ENCODE measurements at regions not wholly inside any gene's neighbourhood (a gene's known extent, or its start where the extent isn't known, plus 50 kb on each side); places are given as distances from the start of the nearest gene placed in this dataset.

DNA sequence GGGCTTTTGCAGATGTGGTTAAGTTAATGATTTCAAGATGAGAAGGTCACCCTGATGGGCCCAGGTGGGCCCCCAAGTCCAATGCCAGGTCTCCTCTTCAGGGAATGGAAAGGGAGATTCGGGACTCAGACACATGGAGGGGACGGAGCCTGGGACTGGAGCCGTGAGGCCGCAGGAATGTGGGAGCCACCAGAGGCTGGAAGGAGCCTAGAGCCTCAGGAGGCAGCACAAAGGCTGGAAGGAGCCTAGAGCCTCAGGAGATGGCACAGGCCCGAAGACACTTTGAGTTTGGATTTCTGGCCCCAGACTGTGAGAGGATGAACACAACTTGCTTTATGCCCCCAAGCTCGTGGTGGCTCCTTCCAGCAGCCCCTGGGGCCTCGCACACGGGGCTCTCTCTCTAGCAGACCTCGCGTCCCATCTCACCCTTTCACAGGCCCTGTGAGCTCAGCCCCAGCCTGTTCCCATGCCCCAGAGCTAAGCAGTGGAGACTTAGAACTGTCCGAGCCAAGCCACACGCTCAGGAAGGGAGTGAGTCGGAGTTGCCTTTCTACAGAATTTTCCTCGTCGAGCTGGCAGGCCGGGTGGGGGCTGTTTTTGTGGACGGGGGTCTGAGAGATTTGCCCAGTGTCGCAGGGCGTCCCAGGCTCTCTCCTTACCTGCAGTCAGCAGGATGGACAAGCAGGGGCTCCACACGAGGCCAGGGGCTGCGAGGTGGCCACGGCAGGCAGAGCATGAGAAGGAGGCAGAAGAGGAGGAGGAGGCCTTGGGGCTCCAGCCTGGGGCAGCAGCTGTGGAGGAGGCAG is 937.6 kb downstream of the BRD1 start:
- no peak for DNase-seq (ENCODE audit: low read depth)

DNA sequence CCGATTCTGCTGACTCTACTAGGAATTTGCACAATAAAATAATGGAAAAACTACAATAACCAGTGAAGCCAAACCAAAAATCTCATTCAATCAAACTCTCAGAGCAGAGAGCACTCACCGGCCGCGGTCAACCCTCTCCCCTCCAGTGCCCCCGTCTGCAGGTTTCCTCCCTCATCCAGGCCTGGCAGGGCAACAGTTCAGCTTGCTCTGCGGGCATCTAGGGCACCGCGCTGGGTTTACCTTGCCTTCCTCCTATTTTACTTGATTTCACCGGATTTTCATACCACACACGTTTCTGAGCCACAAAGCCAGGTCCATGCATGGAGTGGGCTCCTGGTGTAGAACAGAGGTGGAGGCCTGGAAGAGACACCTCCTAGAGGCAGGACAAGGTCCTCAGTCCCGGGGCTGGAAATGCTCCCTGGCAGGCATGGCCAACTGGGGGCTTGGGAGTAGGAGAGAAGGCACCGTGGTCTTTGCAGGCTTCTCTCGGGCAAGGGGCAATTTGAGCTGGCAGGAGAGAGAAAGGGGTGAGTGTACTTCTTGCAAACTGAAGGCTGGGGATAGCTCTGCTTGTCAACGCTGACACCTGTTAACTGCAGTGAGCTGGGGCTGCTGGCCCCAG is 938.4 kb downstream of the BRD1 start:
- DNase-seq (ENCODE audit: low read depth) = no peak

DNA sequence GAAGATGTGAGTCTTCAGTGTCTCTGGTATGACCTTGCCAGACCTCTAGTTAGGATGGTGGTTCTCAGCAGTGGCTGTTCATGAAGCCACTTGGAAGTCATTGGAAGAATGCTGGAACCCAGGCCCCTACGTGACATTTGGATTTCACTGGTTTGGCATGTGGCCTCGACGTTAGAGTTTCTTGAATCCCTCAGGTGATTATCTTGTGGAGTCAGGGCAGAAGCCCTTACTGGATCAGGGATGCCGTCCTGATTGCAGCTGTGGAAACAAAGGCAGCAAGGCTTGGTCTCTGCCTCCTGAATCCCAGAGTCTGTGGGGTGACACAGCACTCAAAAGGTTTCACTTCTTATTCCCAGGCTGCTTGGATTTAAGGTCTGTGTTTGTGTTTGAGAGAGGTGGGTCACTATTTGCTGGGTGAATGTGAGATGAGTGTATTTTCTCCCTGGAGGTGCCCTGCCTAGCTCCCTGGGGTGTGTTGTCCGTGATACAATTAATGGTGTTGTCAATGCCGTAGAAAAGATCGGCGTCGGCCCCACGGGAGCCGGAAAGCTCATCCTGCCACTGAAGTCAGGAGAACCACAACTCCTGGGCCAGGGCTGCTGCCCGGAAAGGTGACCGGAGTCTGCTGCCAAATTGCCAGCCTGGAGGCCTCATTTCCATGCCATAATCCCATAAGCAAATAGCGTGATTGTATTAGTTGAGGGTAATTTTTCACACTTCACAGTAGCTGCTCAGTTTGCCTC is 939.0 kb downstream of the BRD1 start:
- DNase-seq (ENCODE audit: low read depth) = no peak

DNA sequence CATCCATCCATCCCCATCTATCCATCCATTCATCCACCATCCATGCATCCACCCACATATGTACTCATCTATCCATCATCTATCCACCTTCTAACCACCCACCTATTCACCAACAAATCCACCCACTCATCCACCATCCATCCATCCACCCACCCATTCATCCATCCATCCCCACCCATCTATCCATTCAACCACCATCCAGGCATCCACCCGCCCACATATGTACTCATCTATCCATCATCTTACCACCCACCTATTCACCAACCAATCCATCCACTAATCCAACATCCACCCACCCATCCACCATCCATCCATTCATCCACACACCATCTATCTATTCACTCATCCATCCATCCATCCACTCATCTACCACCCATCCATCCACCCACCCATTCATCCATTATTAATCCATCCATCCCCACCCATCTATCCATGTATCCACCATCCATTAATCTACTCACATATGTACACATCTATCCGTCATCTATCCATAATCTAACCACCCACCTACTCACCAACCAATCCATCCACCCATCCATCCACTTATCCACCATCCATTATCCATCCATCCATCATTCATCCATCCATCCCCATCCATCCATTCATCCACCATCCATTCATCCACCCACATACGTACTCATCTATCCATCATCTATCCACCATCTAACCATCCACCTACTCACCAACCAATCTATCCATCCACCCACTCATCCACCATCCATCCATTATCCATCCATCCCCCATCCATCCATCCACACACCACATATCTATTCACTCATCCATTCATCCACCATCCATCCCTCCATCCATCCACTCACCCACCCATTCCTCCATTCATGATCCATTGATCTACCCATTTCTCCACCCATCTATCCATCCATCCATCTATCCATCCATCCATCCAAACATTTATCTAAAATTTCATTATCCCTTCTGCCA is 940.0 kb downstream of the BRD1 start:
- DNase-seq (ENCODE audit: low read depth) = no peak

DNA sequence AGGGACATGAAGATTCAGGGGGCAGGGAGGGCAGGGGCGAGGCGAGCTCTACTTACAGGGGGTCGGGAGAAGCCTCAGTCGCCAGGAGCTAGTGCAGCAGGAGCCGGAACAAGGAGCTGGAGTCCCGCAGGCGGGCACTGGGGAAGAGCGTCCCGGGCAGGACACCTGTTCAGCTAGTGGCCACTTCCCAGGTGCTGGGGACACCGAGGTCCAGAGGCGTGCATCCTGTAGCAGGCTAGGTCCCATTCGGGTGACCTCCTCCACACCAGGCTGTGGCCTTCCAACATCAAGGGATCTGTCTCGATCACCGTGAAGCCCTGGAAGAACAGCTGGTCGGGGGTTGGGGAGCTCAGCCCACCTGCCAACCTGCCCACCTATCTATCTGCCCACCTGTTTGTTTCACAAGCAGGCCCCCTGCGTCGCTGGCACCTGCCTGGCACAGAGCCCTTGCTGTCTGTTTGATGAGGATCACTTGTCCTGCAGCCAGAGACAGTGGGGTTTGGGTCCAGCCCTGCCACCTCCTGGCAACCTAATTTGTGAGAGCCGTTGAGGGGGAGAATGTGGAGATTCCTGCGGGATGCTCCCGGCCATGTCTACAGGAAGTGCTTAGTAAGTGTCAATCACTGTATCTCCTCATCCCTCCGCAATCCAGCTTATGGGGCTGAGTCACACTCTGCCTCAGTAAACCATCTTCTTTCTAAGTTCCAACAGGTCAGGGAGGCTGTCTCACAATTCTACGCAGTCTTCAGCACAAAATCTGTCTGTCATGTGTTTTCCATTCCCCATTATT is 940.9 kb downstream of the BRD1 start:
- DNase-seq (ENCODE audit: low read depth) = no peak

DNA sequence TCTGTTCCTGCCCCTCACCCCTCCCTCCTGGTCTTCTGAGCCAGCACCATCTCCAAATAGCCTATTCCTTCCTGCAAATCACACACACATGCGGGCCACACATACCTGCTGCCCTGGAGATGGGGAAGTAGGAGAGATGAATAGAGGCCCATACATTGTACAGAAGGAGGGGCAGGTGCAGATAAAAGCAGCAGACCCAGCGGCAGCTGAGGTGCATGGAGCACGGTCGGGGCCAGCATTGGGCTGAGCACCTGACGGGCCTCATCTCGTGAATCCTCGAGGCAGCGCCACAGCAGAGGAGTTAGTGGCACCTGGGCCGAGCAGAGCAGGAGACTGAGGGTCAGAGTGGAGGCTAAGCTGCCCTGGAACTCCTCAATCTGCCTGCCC is 941.8 kb downstream of the BRD1 start:
- no peak for DNase-seq (ENCODE audit: low read depth)

DNA sequence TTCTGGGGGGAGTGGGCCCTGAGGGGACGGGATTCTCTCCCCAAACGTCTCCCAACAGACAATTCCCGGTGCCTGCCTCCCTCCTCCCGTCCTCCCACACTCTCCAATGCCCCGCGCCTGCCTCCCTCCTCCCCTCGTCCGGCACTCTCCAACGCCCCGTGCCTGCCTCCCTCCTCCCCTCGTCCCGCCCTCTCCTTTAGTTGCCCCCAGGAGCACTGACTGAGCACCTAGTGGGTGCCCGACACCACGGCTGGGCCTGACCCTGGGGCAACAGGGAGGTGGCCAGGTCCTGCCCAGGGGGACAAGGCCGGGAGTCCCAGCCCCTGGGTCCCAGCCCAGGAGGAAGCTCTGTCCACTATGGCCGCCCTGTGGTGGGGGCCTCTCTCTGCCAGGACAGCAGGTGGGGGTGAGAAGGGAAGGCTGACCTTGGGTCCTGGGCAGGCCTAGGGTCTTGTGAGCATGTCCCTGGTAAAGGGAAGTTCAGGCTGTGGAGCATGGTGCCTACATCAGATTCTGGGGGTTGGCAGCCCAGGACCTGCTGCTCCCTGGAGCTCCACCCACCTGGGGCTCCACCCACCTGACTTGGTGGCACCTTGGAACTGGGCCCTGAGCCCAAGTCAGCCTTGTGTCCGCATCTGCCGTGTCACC is 942.3 kb downstream of the BRD1 start:
- no peak for DNase-seq (ENCODE audit: low read depth)

DNA sequence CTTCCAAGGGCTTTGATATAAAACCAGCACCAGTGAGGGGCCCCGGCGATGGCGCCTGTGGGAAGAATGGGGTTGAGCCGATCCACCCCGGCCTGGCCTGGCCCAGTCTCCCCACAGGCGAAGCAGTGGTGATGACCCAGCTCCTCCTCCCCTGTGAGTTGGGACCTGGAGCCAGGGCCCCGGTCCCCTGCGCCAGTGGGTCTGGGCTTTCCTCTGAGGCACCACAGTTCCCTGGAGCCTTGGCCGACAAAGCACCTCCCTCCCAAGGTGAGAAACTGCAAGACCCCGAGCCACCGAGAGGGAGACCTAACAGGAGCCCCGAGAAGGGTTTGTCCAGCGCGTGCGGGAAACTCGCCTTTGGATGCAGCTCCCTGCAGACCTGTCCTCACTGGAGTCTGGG is 942.9 kb downstream of the BRD1 start:
- DNase-seq (ENCODE audit: low read depth) = no peak

DNA sequence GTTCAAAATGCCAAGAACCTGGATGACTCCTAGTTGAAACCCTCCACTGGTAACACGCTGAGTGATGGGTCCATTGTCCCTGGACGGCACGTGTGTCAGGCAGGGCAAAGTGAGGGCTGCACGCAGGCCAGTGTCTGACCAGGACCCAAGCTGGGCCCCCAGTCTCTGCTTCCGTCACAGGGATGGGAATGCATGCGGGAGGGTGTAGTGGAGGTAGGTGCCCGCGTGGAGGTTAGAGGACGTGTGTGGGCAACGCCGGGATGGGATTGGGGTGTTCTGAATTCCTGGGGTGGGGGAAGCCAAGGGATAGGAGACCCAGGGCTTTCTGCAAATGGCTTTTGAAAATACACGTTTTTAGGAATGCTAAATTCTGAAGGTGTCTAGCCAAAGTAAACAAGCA is 943.3 kb downstream of the BRD1 start:
- no peak for DNase-seq (ENCODE audit: low read depth)

DNA sequence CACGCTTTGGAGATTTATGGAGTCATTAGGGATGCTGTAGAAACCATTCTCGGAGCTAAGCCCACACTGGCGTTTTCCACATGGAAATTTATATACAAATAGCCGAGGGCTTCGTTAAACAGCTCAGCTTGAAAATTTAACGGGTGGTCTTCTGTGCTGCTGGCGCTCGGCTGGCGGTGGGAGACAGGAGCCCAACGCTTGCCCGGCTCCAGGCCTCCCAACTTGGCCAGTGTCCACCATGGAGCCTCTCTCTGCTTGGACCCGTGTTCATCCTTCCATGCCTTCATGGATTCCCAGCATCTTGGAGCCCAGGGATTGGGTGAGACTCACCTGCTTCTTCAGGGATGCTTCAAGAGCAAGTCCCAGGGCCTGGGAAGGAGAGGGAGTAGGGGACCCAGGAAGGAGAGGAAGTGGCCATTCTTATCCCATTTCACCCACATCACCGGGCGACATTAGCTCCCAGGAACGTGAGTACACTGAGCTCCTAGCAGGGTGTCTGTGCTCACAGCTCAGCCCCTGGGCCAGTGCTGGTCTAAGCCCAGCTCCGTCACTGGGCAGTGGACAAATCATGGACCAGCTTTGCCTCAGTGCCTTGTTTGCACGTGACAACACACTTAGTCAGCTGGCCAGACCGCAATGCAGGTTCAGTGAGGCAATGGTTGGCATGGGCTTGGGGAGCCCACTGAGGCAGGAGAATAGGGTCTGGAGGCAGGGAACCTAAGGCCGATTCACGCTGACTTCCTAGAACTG is 944.3 kb downstream of the BRD1 start:
- no peak for DNase-seq (ENCODE audit: low read depth)

DNA sequence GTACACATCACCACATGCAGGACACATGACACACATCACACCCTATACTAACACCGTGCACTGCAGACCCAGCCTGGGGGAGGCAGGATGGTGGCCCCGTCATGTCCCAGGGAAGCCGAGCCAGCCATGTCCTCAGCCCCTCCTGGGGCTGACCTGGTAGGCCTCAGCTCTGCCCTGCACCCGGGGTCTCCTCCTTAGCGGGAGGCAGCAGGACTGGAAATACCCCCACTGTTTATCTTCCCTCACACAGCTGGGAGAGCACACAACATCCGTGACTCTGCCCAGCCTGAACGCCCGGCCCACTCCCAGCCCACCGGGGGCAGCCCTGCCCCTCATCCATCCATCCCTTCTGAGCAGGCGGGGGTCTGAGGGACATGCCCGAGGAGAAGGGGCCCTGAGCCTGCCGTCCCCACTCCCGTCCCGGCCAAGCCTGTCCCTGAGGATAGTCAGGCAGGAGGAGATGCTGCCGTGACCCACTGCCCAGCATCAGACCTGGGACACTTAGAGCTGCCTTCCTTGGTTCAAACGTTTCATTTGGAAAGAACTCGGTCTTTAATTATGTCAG is 945.0 kb downstream of the BRD1 start:
- no peak for DNase-seq (ENCODE audit: low read depth)

DNA sequence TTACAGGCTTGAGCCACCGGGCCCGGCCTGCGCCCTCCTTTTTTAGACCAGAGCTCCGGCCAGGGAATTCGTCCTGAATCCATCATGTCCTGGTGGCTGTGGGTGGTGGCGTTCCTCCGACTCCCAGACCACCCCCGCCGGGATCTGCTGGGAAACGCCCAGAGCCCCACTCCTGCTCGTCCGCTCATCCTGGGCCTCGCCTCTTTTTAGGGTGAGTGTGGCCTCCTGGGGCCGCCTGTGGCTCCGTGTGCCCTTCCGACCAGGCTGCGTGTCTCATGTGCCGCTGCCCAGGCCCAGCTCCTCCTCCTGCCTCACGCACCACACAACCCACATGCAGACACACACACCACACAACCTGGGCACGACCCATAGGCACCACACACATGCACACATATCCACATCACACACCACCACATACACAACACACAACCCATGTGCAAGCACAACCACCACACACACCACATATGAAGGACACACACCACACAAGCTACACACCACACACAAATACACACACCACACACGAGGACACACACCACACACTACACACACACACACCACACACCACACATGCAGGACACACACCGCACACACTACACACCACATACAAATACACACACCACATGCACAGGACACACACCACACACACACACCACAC is 946.2 kb downstream of the BRD1 start:
- no peak for DNase-seq (ENCODE audit: low read depth)

DNA sequence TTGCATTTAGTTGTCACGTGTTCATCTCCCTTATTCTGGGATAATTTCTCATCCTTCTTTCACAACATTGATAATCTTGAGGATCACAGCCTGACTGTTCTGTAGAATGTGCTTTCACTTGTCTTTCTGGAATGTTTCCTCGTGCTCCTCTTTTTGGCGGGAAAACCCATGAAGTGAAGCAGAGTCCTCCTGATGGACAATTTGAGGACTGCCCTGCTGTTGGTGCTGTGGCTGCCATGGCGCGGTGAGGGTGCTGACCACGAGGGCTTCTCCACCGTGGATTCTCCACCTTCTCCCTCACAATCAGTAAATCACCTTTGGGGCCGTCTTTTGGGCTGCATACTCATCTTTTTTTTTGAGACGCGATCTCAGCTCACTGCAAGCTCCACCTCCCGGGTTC is 946.9 kb downstream of the BRD1 start:
- DNase-seq (ENCODE audit: low read depth) = no peak

DNA sequence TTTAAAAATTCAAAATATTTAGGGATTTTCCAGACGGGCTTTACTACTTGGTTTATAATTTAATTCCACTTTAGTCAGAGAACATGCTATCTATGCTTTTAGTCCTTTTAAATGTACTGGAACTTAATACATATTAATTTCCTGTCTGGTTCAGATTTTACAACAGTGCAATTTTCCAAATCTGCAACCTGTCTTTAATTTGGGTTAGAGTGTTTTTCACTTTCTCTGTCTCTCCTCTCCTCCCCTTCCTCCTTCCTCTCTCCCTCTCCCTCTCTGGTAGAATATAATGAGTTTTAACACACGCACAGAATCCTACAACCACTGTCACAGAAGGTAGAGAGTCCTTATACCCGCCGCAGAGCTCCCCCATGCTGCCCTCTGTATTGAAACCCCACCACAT is 950.7 kb downstream of the BRD1 start:
- no peak for DNase-seq (ENCODE audit: low read depth)

DNA sequence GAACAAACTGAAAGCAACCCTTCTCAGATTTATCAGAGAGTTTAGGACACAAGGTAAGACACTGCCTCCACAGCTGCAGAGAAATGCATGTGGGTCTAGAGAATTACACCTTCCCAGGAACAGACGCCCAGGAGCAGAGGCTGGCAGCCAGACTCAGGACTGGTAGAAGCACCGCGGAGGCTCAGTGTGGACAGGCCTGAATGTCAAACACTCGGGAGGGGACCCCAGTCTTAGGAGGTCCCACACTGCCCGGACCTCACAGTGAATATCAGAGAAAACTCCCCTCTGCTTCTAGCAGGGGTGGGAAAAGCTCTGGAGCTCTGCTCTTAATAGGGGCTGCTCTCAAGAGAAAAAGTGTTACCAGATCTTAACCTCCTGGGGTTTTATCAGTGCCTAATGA is 952.7 kb downstream of the BRD1 start:
- no peak for DNase-seq (ENCODE audit: low read depth)

DNA sequence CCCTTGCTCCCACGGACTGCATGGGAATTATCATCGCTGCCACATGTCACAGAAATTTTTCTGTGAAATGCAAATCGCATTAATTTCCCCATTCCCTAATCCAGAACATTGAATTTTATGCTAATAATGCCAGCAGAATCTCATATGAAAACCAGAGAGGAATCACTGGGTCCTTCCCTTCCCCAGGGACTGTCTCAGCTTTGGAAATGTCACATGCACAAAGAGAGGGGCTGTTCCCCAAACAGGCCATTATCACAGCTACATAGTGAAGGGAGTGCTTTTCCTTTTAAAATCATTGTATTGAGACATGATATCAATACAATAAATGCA is 954.5 kb downstream of the BRD1 start:
- no peak for DNase-seq (ENCODE audit: low read depth)

DNA sequence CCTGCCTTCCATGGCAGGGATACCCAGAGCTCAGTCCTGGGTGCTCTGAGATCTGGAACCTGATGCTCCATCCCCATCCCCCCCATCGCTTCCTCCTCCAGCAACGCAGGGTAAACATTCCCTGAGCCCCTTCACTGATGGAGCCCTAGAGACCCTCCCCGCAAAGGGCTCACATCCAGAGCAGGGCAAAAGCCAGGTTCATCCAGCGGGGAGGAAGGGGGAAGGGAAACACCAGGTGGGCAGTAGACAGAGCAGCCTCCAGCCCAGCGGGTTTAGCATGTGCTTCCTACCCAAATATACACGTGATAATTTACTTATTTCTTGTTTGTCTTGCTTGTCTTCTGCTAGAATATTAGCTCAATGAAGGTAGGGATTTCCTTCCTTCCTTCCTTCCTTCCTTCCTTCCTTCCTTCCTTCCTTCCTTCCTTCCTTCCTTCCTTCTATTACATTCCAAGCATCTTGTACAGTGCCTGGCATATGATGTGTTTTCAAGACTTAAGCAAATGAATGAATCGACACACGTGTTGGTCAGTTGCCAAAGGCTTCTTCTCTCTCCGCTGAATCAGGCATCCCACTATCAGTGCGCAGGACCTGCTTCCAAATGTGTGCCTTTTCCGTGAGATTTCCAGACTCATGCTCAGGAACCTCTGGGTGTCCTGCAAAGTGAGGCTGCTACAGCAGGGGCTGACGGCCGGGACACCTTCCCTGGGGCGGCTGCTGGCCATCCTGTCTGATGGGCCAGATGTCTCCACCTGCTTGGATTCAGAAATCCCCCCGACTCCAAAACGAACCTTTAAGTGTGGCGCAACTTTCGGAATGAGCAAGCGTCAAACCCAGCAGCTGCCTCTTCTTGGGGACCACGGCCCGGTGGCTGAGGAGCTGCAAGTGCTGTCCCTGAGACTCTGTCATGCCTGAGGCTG is 955.1 kb downstream of the BRD1 start:
- DNase-seq (ENCODE audit: low read depth) = no peak
